ENCODE measurements at regions not wholly inside any gene's neighbourhood (a gene's known extent, or its start where the extent isn't known, plus 50 kb on each side); places are given as distances from the start of the nearest gene placed in this dataset.
"Not testable (repeated sequence)": the region's sequence is repeated elsewhere in the genome, so short reads cannot be mapped to it uniquely, and the experiment has no call there.

- CTCF ChIA-PET, POLR2A ChIA-PET: not testable (repeated sequence)
Observed at GRCh38 chr15:22358932-22359331, 99.8 kb upstream of the GOLGA6L22 start.

GRCh38 chr15:22359587-22359986 lies 99.1 kb upstream of the GOLGA6L22 start:
- TF ChIP-seq CTCF (IDR thresholded peaks at IDR 0.05; ENCODE audit: control extremely low read depth, extremely low read depth, low read depth, missing control alignments) = peak; percentile 10

More at GRCh38 chr15:22358932-22359331, 99.8 kb upstream of the GOLGA6L22 start:
- not testable (repeated sequence) for DNase-seq (ENCODE audit: extremely low spot score)

GRCh38 chr15:22360696-22361095 lies 98.0 kb upstream of the GOLGA6L22 start:
- POLR2A ChIA-PET; DNase-seq (ENCODE audit: extremely low spot score); CTCF ChIA-PET: not testable (repeated sequence)

More at GRCh38 chr15:22359587-22359986, 99.1 kb upstream of the GOLGA6L22 start:
- POLR2A ChIA-PET; DNase-seq (ENCODE audit: extremely low spot score); CTCF ChIA-PET: not testable (repeated sequence)

GRCh38 chr15:22362502-22362901 lies 96.2 kb upstream of the GOLGA6L22 start:
- POLR2A ChIA-PET; DNase-seq (ENCODE audit: extremely low spot score); CTCF ChIA-PET: not testable (repeated sequence)

GRCh38 chr15:22371246-22371834 lies 87.4 kb upstream of the GOLGA6L22 start:
- POLR2A ChIA-PET; CTCF ChIA-PET; DNase-seq (ENCODE audit: extremely low spot score): not testable (repeated sequence)

- POLR2A ChIA-PET, CTCF ChIA-PET: not testable (repeated sequence)
Observed at GRCh38 chr15:22374531-22374930, 84.2 kb upstream of the GOLGA6L22 start.

GRCh38 chr15:22375829-22376228 lies 82.9 kb upstream of the GOLGA6L22 start:
- CTCF ChIA-PET; DNase-seq (ENCODE audit: extremely low spot score); POLR2A ChIA-PET: not testable (repeated sequence)

More at GRCh38 chr15:22374531-22374930, 84.2 kb upstream of the GOLGA6L22 start:
- not testable (repeated sequence) for DNase-seq (ENCODE audit: extremely low spot score)

GRCh38 chr15:22377859-22378258 lies 80.8 kb upstream of the GOLGA6L22 start:
- CTCF ChIA-PET; POLR2A ChIA-PET; DNase-seq (ENCODE audit: extremely low spot score): not testable (repeated sequence)

- CTCF ChIA-PET; DNase-seq (ENCODE audit: extremely low spot score); POLR2A ChIA-PET: not testable (repeated sequence)
Observed at GRCh38 chr15:22387691-22388090, 71.0 kb upstream of the GOLGA6L22 start.

- CTCF ChIA-PET, POLR2A ChIA-PET: not testable (repeated sequence)
Observed at GRCh38 chr15:22388365-22388764, 70.3 kb upstream of the GOLGA6L22 start.

GRCh38 chr15:22401207-22401606 lies 57.5 kb upstream of the GOLGA6L22 start:
- DNase-seq (ENCODE audit: extremely low spot score); POLR2A ChIA-PET; CTCF ChIA-PET: not testable (repeated sequence)

More at GRCh38 chr15:22388365-22388764, 70.3 kb upstream of the GOLGA6L22 start:
- not testable (repeated sequence) for DNase-seq (ENCODE audit: extremely low spot score)

- CTCF ChIA-PET; POLR2A ChIA-PET; DNase-seq (ENCODE audit: extremely low spot score): not testable (repeated sequence)
Observed at GRCh38 chr15:22401703-22402102, 57.0 kb upstream of the GOLGA6L22 start.

GRCh38 chr15:22405765-22406164 lies 52.9 kb upstream of the GOLGA6L22 start:
- DNase-seq (ENCODE audit: extremely low spot score); CTCF ChIA-PET; POLR2A ChIA-PET: not testable (repeated sequence)
